ENCODE measurements at regions not wholly inside any gene's neighbourhood (a gene's known extent, or its start where the extent isn't known, plus 50 kb on each side); places are given as distances from the start of the nearest gene placed in this dataset.

GRCh38 chrX:24410514-24411189, 50.2 kb downstream of the SUPT20HL1 start:
- DNase-seq (ENCODE audit: insufficient read length, low spot score) (no peak), FAIRE-seq (no peak)

GRCh38 chrX:24412637-24413363, 52.3 kb upstream of the PDK3 start:
- DNase-seq (ENCODE audit: insufficient read length, low spot score) (no peak), FAIRE-seq (peak; percentile 28)
